ENCODE measurements at regions not wholly inside any gene's neighbourhood (a gene's known extent, or its start where the extent isn't known, plus 50 kb on each side); places are given as distances from the start of the nearest gene placed in this dataset.

DNA sequence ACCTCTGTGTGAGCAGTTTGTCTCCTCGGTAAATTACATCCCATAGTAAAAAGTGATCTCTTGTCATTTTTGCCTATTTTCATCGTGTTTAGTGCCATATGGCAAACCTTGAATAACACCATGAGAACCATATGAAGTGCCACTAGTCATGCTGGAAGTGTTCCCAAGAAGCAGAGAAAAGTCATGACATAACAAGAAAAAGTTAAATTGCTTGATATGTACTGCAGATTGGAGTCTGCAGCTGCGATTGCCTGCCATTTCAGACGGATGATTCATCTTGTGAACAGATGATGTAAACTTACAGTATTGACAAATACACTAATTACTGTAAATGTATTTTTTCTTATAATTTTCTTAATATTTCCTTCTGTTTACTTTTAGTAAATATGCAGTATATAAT is 846.7 kb downstream of the BCL11A start:
- Histone ChIP-seq H3K9me3 (ENCODE audit: severe bottlenecking) (no peaks in the 10 kb centered on the region), H3K27me3 (ENCODE audit: insufficient read depth, low read depth, severe bottlenecking) (no peaks in the 10 kb centered on the region), H3K36me3 (no peaks in the 10 kb centered on the region), H3K4me3 (ENCODE audit: low read depth, low read length) (no peak overlapping the region), H3K27ac (no peak overlapping the region)
- no peak for DNase-seq
- TF ChIP-seq, protein P1, sequence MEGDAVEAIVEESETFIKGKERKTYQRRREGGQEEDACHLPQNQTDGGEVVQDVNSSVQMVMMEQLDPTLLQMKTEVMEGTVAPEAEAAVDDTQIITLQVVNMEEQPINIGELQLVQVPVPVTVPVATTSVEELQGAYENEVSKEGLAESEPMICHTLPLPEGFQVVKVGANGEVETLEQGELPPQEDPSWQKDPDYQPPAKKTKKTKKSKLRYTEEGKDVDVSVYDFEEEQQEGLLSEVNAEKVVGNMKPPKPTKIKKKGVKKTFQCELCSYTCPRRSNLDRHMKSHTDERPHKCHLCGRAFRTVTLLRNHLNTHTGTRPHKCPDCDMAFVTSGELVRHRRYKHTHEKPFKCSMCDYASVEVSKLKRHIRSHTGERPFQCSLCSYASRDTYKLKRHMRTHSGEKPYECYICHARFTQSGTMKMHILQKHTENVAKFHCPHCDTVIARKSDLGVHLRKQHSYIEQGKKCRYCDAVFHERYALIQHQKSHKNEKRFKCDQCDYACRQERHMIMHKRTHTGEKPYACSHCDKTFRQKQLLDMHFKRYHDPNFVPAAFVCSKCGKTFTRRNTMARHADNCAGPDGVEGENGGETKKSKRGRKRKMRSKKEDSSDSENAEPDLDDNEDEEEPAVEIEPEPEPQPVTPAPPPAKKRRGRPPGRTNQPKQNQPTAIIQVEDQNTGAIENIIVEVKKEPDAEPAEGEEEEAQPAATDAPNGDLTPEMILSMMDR (IDR thresholded peaks at IDR 0.05; ENCODE audit: low read depth, low read length): no peak

GRCh38 chr2:59703796-59704195 is 849.7 kb downstream of the BCL11A start:
- Histone ChIP-seq H3K4me3 (ENCODE audit: low read depth, low read length) (no peak overlapping the region), H3K36me3 (no peaks in the 10 kb centered on the region), H3K27me3 (ENCODE audit: insufficient read depth, low read depth, severe bottlenecking) (no peaks in the 10 kb centered on the region), H3K27ac (no peak overlapping the region), H3K9me3 (ENCODE audit: severe bottlenecking) (no peaks in the 10 kb centered on the region)
- TF ChIP-seq, protein P1 (IDR thresholded peaks at IDR 0.05; ENCODE audit: low read depth, low read length): no peak
- no peak for DNase-seq

DNA sequence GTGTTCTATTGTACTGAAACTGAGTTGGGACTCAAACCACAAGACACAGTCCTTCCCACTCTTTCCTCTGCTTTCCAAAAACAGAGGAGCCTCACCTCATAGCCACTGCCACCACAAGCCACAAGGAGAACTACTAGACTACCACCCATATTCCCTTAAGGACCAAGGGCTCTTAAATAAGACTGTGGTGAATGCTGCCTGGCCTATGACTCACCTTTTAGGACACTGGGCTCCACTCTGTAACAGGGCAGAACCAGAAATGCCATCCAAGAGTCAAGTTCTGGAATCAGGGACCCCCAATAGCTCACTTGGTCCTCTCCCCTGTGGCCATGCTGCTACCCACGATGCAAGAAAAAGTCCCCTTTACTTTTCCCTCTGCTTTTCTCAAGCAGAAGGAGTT is 851.4 kb downstream of the BCL11A start:
- H3K9me3 ChIP-seq (ENCODE audit: severe bottlenecking): no peaks in the 10 kb centered on the region
- TF ChIP-seq, protein P1 (IDR thresholded peaks at IDR 0.05; ENCODE audit: low read depth, low read length): no peak
- H3K27me3 ChIP-seq (ENCODE audit: insufficient read depth, low read depth, severe bottlenecking): no peaks in the 10 kb centered on the region
- H3K36me3 ChIP-seq: no peaks in the 10 kb centered on the region
- H3K4me3 ChIP-seq (ENCODE audit: low read depth, low read length): no peak overlapping the region
- no peak overlapping the region for H3K27ac ChIP-seq
- DNase-seq: no peak

- no peak overlapping the region for H3K27ac ChIP-seq
- no peaks in the 10 kb centered on the region for H3K27me3 ChIP-seq (ENCODE audit: insufficient read depth, low read depth, severe bottlenecking)
- no peak for DNase-seq
- H3K36me3 ChIP-seq: no peaks in the 10 kb centered on the region
- no peaks in the 10 kb centered on the region for H3K9me3 ChIP-seq (ENCODE audit: severe bottlenecking)
- TF ChIP-seq, protein P1 (IDR thresholded peaks at IDR 0.05; ENCODE audit: low read depth, low read length): no peak
- H3K4me3 ChIP-seq (ENCODE audit: low read depth, low read length): no peak overlapping the region
Observed at GRCh38 chr2:59701271-59701994, 852.0 kb downstream of the BCL11A start.

GRCh38 chr2:59694176-59694575 is 859.3 kb downstream of the BCL11A start:
- Histone ChIP-seq H3K36me3 (no peaks in the 10 kb centered on the region), H3K27me3 (ENCODE audit: insufficient read depth, low read depth, severe bottlenecking) (no peaks in the 10 kb centered on the region), H3K27ac (no peak overlapping the region), H3K9me3 (ENCODE audit: severe bottlenecking) (no peaks in the 10 kb centered on the region), H3K4me3 (ENCODE audit: low read depth, low read length) (no peak overlapping the region)
- TF ChIP-seq, protein P1 (IDR thresholded peaks at IDR 0.05; ENCODE audit: low read depth, low read length): no peak
- no peak for DNase-seq

Data from WERI-Rb-1 (cell line).